ENCODE measurements at regions not wholly inside any gene's neighbourhood (a gene's known extent, or its start where the extent isn't known, plus 50 kb on each side); places are given as distances from the start of the nearest gene placed in this dataset.

GRCh38 chr14:97630249-97630648, 833.1 kb downstream of the VRK1 start:
- H3K27me3 Mint-ChIP-seq (ENCODE audit: unreplicated experiment): peaks cover 3% of the 10 kb centered on the region
- DNase-seq: no peak
- no peak overlapping the region for H3K27ac Mint-ChIP-seq (ENCODE audit: unreplicated experiment)
- H3K4me1 Mint-ChIP-seq (ENCODE audit: low read depth, unreplicated experiment): peaks cover 32% of the 10 kb centered on the region
- no peak for TF ChIP-seq CTCF (IDR thresholded peaks at IDR 0.05; ENCODE audit: partially characterized antibody, unreplicated experiment)
- no peaks in the 10 kb centered on the region for H3K36me3 Mint-ChIP-seq (ENCODE audit: unreplicated experiment)
- H3K9me3 Mint-ChIP-seq (ENCODE audit: unreplicated experiment): no peaks in the 10 kb centered on the region
- H3K4me3 Mint-ChIP-seq (ENCODE audit: unreplicated experiment): no peak overlapping the region

GRCh38 chr14:97633131-97633738, 836.1 kb downstream of the VRK1 start:
- Mint-ChIP-seq H3K9me3 (ENCODE audit: unreplicated experiment) (peaks cover 2% of the 10 kb centered on the region), H3K27ac (ENCODE audit: unreplicated experiment) (peak overlapping the region; percentile 71), H3K36me3 (ENCODE audit: unreplicated experiment) (no peaks in the 10 kb centered on the region), H3K4me3 (ENCODE audit: unreplicated experiment) (no peak overlapping the region), H3K27me3 (ENCODE audit: unreplicated experiment) (peaks cover 5% of the 10 kb centered on the region), H3K4me1 (ENCODE audit: low read depth, unreplicated experiment) (peaks cover 38% of the 10 kb centered on the region)
- no peak for TF ChIP-seq CTCF (IDR thresholded peaks at IDR 0.05; ENCODE audit: partially characterized antibody, unreplicated experiment)
- DNase-seq: no peak

- H3K4me1 Mint-ChIP-seq (ENCODE audit: low read depth, unreplicated experiment): peaks cover 44% of the 10 kb centered on the region
- peak; percentile 24 for DNase-seq
Measured at GRCh38 chr14:97634751-97635150, 837.6 kb downstream of the VRK1 start.

GRCh38 chr14:97638864-97639263, 841.7 kb downstream of the VRK1 start:
- H3K27ac Mint-ChIP-seq (ENCODE audit: unreplicated experiment): no peak overlapping the region
- DNase-seq: no peak
- peaks cover 14% of the 10 kb centered on the region for H3K27me3 Mint-ChIP-seq (ENCODE audit: unreplicated experiment)
- H3K36me3 Mint-ChIP-seq (ENCODE audit: unreplicated experiment): no peaks in the 10 kb centered on the region
- peaks cover 13% of the 10 kb centered on the region for H3K9me3 Mint-ChIP-seq (ENCODE audit: unreplicated experiment)
- TF ChIP-seq CTCF (IDR thresholded peaks at IDR 0.05; ENCODE audit: partially characterized antibody, unreplicated experiment): no peak
- peaks cover 52% of the 10 kb centered on the region for H3K4me1 Mint-ChIP-seq (ENCODE audit: low read depth, unreplicated experiment)
- no peak overlapping the region for H3K4me3 Mint-ChIP-seq (ENCODE audit: unreplicated experiment)

More at GRCh38 chr14:97634751-97635150, 837.6 kb downstream of the VRK1 start:
- peaks cover 5% of the 10 kb centered on the region for H3K27me3 Mint-ChIP-seq (ENCODE audit: unreplicated experiment)
- peak overlapping the region; percentile 59 for H3K4me3 Mint-ChIP-seq (ENCODE audit: unreplicated experiment)
- H3K36me3 Mint-ChIP-seq (ENCODE audit: unreplicated experiment): no peaks in the 10 kb centered on the region
- peaks cover 2% of the 10 kb centered on the region for H3K9me3 Mint-ChIP-seq (ENCODE audit: unreplicated experiment)
- H3K27ac Mint-ChIP-seq (ENCODE audit: unreplicated experiment): peak overlapping the region; percentile 81
- TF ChIP-seq CTCF (IDR thresholded peaks at IDR 0.05; ENCODE audit: partially characterized antibody, unreplicated experiment): no peak

- H3K4me3 Mint-ChIP-seq (ENCODE audit: unreplicated experiment): peak overlapping the region; percentile 32
- no peak for TF ChIP-seq CTCF (IDR thresholded peaks at IDR 0.05; ENCODE audit: partially characterized antibody, unreplicated experiment)
- H3K36me3 Mint-ChIP-seq (ENCODE audit: unreplicated experiment): no peaks in the 10 kb centered on the region
- peaks cover 14% of the 10 kb centered on the region for H3K27me3 Mint-ChIP-seq (ENCODE audit: unreplicated experiment)
- H3K9me3 Mint-ChIP-seq (ENCODE audit: unreplicated experiment): peaks cover 13% of the 10 kb centered on the region
- peak overlapping the region; percentile 100 for H3K27ac Mint-ChIP-seq (ENCODE audit: unreplicated experiment)
- DNase-seq: no peak
- H3K4me1 Mint-ChIP-seq (ENCODE audit: low read depth, unreplicated experiment): peaks cover 43% of the 10 kb centered on the region
Measured at GRCh38 chr14:97640031-97640430, 842.8 kb downstream of the VRK1 start.
